ENCODE measurements at regions not wholly inside any gene's neighbourhood (a gene's known extent, or its start where the extent isn't known, plus 50 kb on each side); places are given as distances from the start of the nearest gene placed in this dataset.

- TF ChIP-seq ZNF567 (CRISPR knock-in tag; IDR thresholded peaks at IDR 0.05; ENCODE audit: borderline replicate concordance) (no peak), SKI (IDR thresholded peaks at IDR 0.05; ENCODE audit: partially characterized antibody) (no peak), SMARCE1 (IDR thresholded peaks at IDR 0.05; ENCODE audit: borderline replicate concordance) (no peak), ZNF687 (CRISPR knock-in tag; IDR thresholded peaks at IDR 0.05) (no peak), SMC3 (IDR thresholded peaks at IDR 0.05; ENCODE audit: low read length) (no peak), MIER3 (CRISPR knock-in tag; IDR thresholded peaks at IDR 0.05; ENCODE audit: borderline replicate concordance) (no peak), SRSF9 (IDR thresholded peaks at IDR 0.05; ENCODE audit: borderline replicate concordance, insufficient read depth, low read depth, low read length, poor library complexity, severe bottlenecking) (no peak), U2AF1 (optimal IDR thresholded peaks at IDR 0.05; ENCODE audit: low read depth, low read length) (no peak), KDM3A (CRISPR knock-in tag; IDR thresholded peaks at IDR 0.05; ENCODE audit: low read depth) (no peak), SRSF4 (IDR thresholded peaks at IDR 0.05; ENCODE audit: low read depth, low read length, poor library complexity, severe bottlenecking) (no peak), ZFYVE20 (CRISPR knock-in tag; IDR thresholded peaks at IDR 0.05; ENCODE audit: borderline replicate concordance, low read depth) (no peak), ZNF746 (CRISPR knock-in tag; IDR thresholded peaks at IDR 0.05) (0 out of 2 replicates have a peak, but pooled peaks have one; percentile 17), MAFG (CRISPR knock-in tag; IDR thresholded peaks at IDR 0.05) (no peak)
- TF ChIP-seq, protein P1, sequence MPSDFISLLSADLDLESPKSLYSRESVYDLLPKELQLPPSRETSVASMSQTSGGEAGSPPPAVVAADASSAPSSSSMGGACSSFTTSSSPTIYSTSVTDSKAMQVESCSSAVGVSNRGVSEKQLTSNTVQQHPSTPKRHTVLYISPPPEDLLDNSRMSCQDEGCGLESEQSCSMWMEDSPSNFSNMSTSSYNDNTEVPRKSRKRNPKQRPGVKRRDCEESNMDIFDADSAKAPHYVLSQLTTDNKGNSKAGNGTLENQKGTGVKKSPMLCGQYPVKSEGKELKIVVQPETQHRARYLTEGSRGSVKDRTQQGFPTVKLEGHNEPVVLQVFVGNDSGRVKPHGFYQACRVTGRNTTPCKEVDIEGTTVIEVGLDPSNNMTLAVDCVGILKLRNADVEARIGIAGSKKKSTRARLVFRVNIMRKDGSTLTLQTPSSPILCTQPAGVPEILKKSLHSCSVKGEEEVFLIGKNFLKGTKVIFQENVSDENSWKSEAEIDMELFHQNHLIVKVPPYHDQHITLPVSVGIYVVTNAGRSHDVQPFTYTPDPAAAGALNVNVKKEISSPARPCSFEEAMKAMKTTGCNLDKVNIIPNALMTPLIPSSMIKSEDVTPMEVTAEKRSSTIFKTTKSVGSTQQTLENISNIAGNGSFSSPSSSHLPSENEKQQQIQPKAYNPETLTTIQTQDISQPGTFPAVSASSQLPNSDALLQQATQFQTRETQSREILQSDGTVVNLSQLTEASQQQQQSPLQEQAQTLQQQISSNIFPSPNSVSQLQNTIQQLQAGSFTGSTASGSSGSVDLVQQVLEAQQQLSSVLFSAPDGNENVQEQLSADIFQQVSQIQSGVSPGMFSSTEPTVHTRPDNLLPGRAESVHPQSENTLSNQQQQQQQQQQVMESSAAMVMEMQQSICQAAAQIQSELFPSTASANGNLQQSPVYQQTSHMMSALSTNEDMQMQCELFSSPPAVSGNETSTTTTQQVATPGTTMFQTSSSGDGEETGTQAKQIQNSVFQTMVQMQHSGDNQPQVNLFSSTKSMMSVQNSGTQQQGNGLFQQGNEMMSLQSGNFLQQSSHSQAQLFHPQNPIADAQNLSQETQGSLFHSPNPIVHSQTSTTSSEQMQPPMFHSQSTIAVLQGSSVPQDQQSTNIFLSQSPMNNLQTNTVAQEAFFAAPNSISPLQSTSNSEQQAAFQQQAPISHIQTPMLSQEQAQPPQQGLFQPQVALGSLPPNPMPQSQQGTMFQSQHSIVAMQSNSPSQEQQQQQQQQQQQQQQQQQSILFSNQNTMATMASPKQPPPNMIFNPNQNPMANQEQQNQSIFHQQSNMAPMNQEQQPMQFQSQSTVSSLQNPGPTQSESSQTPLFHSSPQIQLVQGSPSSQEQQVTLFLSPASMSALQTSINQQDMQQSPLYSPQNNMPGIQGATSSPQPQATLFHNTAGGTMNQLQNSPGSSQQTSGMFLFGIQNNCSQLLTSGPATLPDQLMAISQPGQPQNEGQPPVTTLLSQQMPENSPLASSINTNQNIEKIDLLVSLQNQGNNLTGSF (CRISPR knock-in tag; IDR thresholded peaks at IDR 0.05): no peak
- TF ChIP-seq, protein P2, sequence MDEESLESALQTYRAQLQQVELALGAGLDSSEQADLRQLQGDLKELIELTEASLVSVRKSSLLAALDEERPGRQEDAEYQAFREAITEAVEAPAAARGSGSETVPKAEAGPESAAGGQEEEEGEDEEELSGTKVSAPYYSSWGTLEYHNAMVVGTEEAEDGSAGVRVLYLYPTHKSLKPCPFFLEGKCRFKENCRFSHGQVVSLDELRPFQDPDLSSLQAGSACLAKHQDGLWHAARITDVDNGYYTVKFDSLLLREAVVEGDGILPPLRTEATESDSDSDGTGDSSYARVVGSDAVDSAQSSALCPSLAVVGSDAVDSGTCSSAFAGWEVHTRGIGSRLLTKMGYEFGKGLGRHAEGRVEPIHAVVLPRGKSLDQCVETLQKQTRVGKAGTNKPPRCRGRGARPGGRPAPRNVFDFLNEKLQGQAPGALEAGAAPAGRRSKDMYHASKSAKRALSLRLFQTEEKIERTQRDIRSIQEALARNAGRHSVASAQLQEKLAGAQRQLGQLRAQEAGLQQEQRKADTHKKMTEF (CRISPR knock-in tag; IDR thresholded peaks at IDR 0.05): no peak
- TF ChIP-seq, protein P3, sequence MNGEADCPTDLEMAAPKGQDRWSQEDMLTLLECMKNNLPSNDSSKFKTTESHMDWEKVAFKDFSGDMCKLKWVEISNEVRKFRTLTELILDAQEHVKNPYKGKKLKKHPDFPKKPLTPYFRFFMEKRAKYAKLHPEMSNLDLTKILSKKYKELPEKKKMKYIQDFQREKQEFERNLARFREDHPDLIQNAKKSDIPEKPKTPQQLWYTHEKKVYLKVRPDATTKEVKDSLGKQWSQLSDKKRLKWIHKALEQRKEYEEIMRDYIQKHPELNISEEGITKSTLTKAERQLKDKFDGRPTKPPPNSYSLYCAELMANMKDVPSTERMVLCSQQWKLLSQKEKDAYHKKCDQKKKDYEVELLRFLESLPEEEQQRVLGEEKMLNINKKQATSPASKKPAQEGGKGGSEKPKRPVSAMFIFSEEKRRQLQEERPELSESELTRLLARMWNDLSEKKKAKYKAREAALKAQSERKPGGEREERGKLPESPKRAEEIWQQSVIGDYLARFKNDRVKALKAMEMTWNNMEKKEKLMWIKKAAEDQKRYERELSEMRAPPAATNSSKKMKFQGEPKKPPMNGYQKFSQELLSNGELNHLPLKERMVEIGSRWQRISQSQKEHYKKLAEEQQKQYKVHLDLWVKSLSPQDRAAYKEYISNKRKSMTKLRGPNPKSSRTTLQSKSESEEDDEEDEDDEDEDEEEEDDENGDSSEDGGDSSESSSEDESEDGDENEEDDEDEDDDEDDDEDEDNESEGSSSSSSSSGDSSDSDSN (CRISPR knock-in tag; IDR thresholded peaks at IDR 0.05): no peak
These were observed 165.4 kb downstream of the SEC14L1 start (continued) for GRCh38 chr17:77306048-77306789.

All from HepG2 (cell line).